Activated naive CD4-positive, alpha-beta T cell treated with anti-CD3 and anti-CD28 coated beads, Interleukin-2, amount 50 U/mL, for 72 hours (primary cell): ENCODE measurements at regions not wholly inside any gene's neighbourhood (a gene's known extent, or its start where the extent isn't known, plus 50 kb on each side); places are given as distances from the start of the nearest gene placed in this dataset.

Source experiments
- ATAC-seq, 2 donors: fragments of 150-1000 bp; cut with Tn5 transposase; 2 replicates each; pipeline ENCODE4 v1.10.0; 2021; ENCODE audit warnings: mild to moderate bottlenecking in 2 of 2, moderate library complexity in 2 of 2
- DNase-seq, 2 donors: peaks; one replicate each; pipeline ENCODE4 v3.0.0; 2021 to 2022; ENCODE audit warnings: low spot score in 2 of 2
- H3K27ac Mint-ChIP-seq, 2 donors: one replicate each; pipeline ENCODE4 v1.8.0; 2022; ENCODE audit warnings: mild to moderate bottlenecking in 2 of 2, mixed read lengths in 2 of 2
- H3K36me3 Mint-ChIP-seq, 2 donors: one replicate each; pipeline ENCODE4 v1.8.0; 2022; ENCODE audit warnings: mixed read lengths in 2 of 2
- H3K9me3 Mint-ChIP-seq, 2 donors: one replicate each; pipeline ENCODE4 v1.8.0; 2022; ENCODE audit warnings: mixed read lengths in 2 of 2

- Mint-ChIP-seq H3K27ac (no peak overlapping the region), H3K9me3 (no peaks in the 10 kb centered on the region), H3K36me3 (no peaks in the 10 kb centered on the region)
- no peak for ATAC-seq
- no peak for DNase-seq
These were observed 74.4 kb upstream of the TANC2 start for GRCh38 chr17:62891659-62892058.

GRCh38 chr17:62888765-62889164, 77.3 kb upstream of the TANC2 start:
- Mint-ChIP-seq H3K9me3 (no peaks in the 10 kb centered on the region), H3K27ac (no peak overlapping the region), H3K36me3 (no peaks in the 10 kb centered on the region)
- DNase-seq (no peak), ATAC-seq (no peak)

GRCh38 chr17:62888148-62888547, 77.9 kb upstream of the TANC2 start:
- Mint-ChIP-seq H3K27ac (no peak overlapping the region), H3K9me3 (no peaks in the 10 kb centered on the region), H3K36me3 (no peaks in the 10 kb centered on the region)
- no peak for DNase-seq
- ATAC-seq: no peak

GRCh38 chr17:62887437-62887836, 78.6 kb upstream of the TANC2 start:
- no peak for ATAC-seq

GRCh38 chr17:62884781-62885180, 76.7 kb upstream of the MARCHF10 start:
- ATAC-seq: no peak
- H3K36me3 Mint-ChIP-seq: no peaks in the 10 kb centered on the region
- no peaks in the 10 kb centered on the region for H3K9me3 Mint-ChIP-seq
- no peak for DNase-seq
- no peak overlapping the region for H3K27ac Mint-ChIP-seq

More at GRCh38 chr17:62887437-62887836, 78.6 kb upstream of the TANC2 start:
- Mint-ChIP-seq H3K27ac (no peak overlapping the region), H3K36me3 (no peaks in the 10 kb centered on the region), H3K9me3 (no peaks in the 10 kb centered on the region)
- no peak for DNase-seq

GRCh38 chr17:62882878-62883277, 74.8 kb upstream of the MARCHF10 start:
- no peaks in the 10 kb centered on the region for H3K36me3 Mint-ChIP-seq
- H3K9me3 Mint-ChIP-seq: no peaks in the 10 kb centered on the region
- no peak for DNase-seq
- peak in 1 of 2 donors; percentile 64 for ATAC-seq
- no peak overlapping the region for H3K27ac Mint-ChIP-seq

GRCh38 chr17:62882284-62882683, 74.2 kb upstream of the MARCHF10 start:
- no peak for DNase-seq
- ATAC-seq: no peak
- Mint-ChIP-seq H3K27ac (no peak overlapping the region), H3K9me3 (no peaks in the 10 kb centered on the region), H3K36me3 (no peaks in the 10 kb centered on the region)

GRCh38 chr17:62880120-62880519, 72.0 kb upstream of the MARCHF10 start:
- ATAC-seq (no peak), DNase-seq (no peak)
- no peak overlapping the region for H3K27ac Mint-ChIP-seq
- no peaks in the 10 kb centered on the region for H3K36me3 Mint-ChIP-seq
- H3K9me3 Mint-ChIP-seq: no peaks in the 10 kb centered on the region

- ATAC-seq: no peak
These were observed 68.7 kb upstream of the MARCHF10 start for GRCh38 chr17:62876673-62877405.

GRCh38 chr17:62876063-62876462, 67.9 kb upstream of the MARCHF10 start:
- no peaks in the 10 kb centered on the region for H3K36me3 Mint-ChIP-seq
- H3K9me3 Mint-ChIP-seq: no peaks in the 10 kb centered on the region

More at GRCh38 chr17:62876673-62877405, 68.7 kb upstream of the MARCHF10 start:
- H3K9me3 Mint-ChIP-seq: no peaks in the 10 kb centered on the region
- H3K27ac Mint-ChIP-seq: no peak overlapping the region
- no peaks in the 10 kb centered on the region for H3K36me3 Mint-ChIP-seq
- no peak for DNase-seq

GRCh38 chr17:62875296-62875695, 67.2 kb upstream of the MARCHF10 start:
- Mint-ChIP-seq H3K36me3 (no peaks in the 10 kb centered on the region), H3K9me3 (no peaks in the 10 kb centered on the region), H3K27ac (peak overlapping the region in 1 of 2 donors; percentile 4)
- no peak for DNase-seq
- no peak for ATAC-seq

More at GRCh38 chr17:62876063-62876462, 67.9 kb upstream of the MARCHF10 start:
- ATAC-seq (no peak), DNase-seq (no peak)
- H3K27ac Mint-ChIP-seq: no peak overlapping the region

GRCh38 chr17:62871291-62871690, 63.2 kb upstream of the MARCHF10 start:
- DNase-seq (no peak), ATAC-seq (no peak)
- no peaks in the 10 kb centered on the region for H3K36me3 Mint-ChIP-seq
- no peaks in the 10 kb centered on the region for H3K9me3 Mint-ChIP-seq
- no peak overlapping the region for H3K27ac Mint-ChIP-seq

GRCh38 chr17:62870552-62870971, 62.4 kb upstream of the MARCHF10 start:
- no peaks in the 10 kb centered on the region for H3K9me3 Mint-ChIP-seq
- no peak for DNase-seq
- no peaks in the 10 kb centered on the region for H3K36me3 Mint-ChIP-seq
- ATAC-seq: no peak
- no peak overlapping the region for H3K27ac Mint-ChIP-seq

GRCh38 chr17:62870030-62870541, 62.0 kb upstream of the MARCHF10 start:
- Mint-ChIP-seq H3K36me3 (no peaks in the 10 kb centered on the region), H3K9me3 (no peaks in the 10 kb centered on the region), H3K27ac (no peak overlapping the region)
- DNase-seq (no peak), ATAC-seq (no peak)

- no peaks in the 10 kb centered on the region for H3K36me3 Mint-ChIP-seq
- DNase-seq (no peak), ATAC-seq (no peak)
- H3K27ac Mint-ChIP-seq: no peak overlapping the region
- H3K9me3 Mint-ChIP-seq: no peaks in the 10 kb centered on the region
These were observed 60.6 kb upstream of the MARCHF10 start for GRCh38 chr17:62868723-62869122.

GRCh38 chr17:62868008-62868407, 59.9 kb upstream of the MARCHF10 start:
- no peak for DNase-seq
- Mint-ChIP-seq H3K9me3 (no peaks in the 10 kb centered on the region), H3K36me3 (no peaks in the 10 kb centered on the region), H3K27ac (no peak overlapping the region)
- no peak for ATAC-seq

GRCh38 chr17:62867303-62867702, 59.2 kb upstream of the MARCHF10 start:
- H3K27ac Mint-ChIP-seq: no peak overlapping the region
- H3K36me3 Mint-ChIP-seq: no peaks in the 10 kb centered on the region
- no peak for DNase-seq
- no peaks in the 10 kb centered on the region for H3K9me3 Mint-ChIP-seq
- ATAC-seq: no peak

- no peaks in the 10 kb centered on the region for H3K36me3 Mint-ChIP-seq
- no peak overlapping the region for H3K27ac Mint-ChIP-seq
- H3K9me3 Mint-ChIP-seq: no peaks in the 10 kb centered on the region
- no peak for ATAC-seq
- DNase-seq: no peak
These were observed 58.4 kb upstream of the MARCHF10 start for GRCh38 chr17:62866471-62866870.
